H9 (cell line): ENCODE measurements at regions not wholly inside any gene's neighbourhood (a gene's known extent, or its start where the extent isn't known, plus 50 kb on each side); places are given as distances from the start of the nearest gene placed in this dataset.

Source experiments
- DNase-seq: peaks from one replicate; pipeline ENCODE4 v3.0.0-alpha.2; 2017
- H2AFZ ChIP-seq: one replicate; pipeline ENCODE4 v1.6.1; 2013; ENCODE audit warnings: mild to moderate bottlenecking, low read length, control low read depth, moderate library complexity
- H2AK5ac ChIP-seq: 2 replicates; pipeline ENCODE4 v1.6.1; 2013; ENCODE audit warnings: low read length, control low read depth, mixed read lengths; ENCODE audit not compliant: insufficient read length
- H2BK120ac ChIP-seq: one replicate; pipeline ENCODE4 v1.6.1; 2013; ENCODE audit warnings: low read depth, mild to moderate bottlenecking, low read length, control low read depth, inconsistent platforms; ENCODE audit not compliant: poor library complexity, severe bottlenecking
- H2BK12ac ChIP-seq: 2 replicates; pipeline ENCODE4 v1.6.1; 2013; ENCODE audit warnings: low read length, control low read depth, mixed read lengths, low read depth; ENCODE audit not compliant: insufficient read length
- H2BK15ac ChIP-seq: 2 replicates; pipeline ENCODE4 v1.6.1; 2013; ENCODE audit warnings: low read depth, low read length, control low read depth
- H2BK20ac ChIP-seq: one replicate; pipeline ENCODE4 v1.6.1; 2013; ENCODE audit warnings: low read depth, mild to moderate bottlenecking, low read length, control low read depth, inconsistent platforms; ENCODE audit not compliant: poor library complexity, severe bottlenecking
- H2BK5ac ChIP-seq: 2 replicates; pipeline ENCODE4 v1.6.1; 2013; ENCODE audit warnings: low read length, control low read depth, mixed read lengths; ENCODE audit not compliant: insufficient read length
- H3K14ac ChIP-seq: 2 replicates; pipeline ENCODE4 v1.6.1; 2013; ENCODE audit warnings: low read length, control low read depth; ENCODE audit not compliant: insufficient read depth
- H3K18ac ChIP-seq: 2 replicates; pipeline ENCODE4 v1.6.1; 2013; ENCODE audit warnings: low read depth, mild to moderate bottlenecking, mixed read lengths, low read length, control low read depth; ENCODE audit not compliant: insufficient read length
- H3K23ac ChIP-seq: 2 replicates; pipeline ENCODE4 v1.6.1; 2013; ENCODE audit warnings: low read length, control low read depth, mixed read lengths, low read depth; ENCODE audit not compliant: insufficient read length
- H3K23me2 ChIP-seq: 2 replicates; pipeline ENCODE4 v1.6.1; 2013; ENCODE audit warnings: low read depth, mild to moderate bottlenecking, mixed read lengths, low read length, control low read depth; ENCODE audit not compliant: insufficient read length, poor library complexity, severe bottlenecking
- H3K27ac ChIP-seq: 2 replicates; pipeline ENCODE4 v1.5.1; 2013; ENCODE audit warnings: low read length, control low read depth, mixed read lengths, low read depth; ENCODE audit not compliant: insufficient read length
- H3K27me3 ChIP-seq: 2 replicates; pipeline ENCODE4 v1.6.1; 2013; ENCODE audit warnings: low read length, control low read depth, inconsistent platforms; ENCODE audit not compliant: insufficient read depth
- H3K4ac ChIP-seq: 2 replicates; pipeline ENCODE4 v1.6.1; 2013; ENCODE audit warnings: low read depth, mild to moderate bottlenecking, control low read depth, inconsistent platforms, low read length, moderate library complexity
- H3K4me1 ChIP-seq: 2 replicates; pipeline ENCODE4 v1.6.1; 2013; ENCODE audit warnings: low read length, control low read depth, inconsistent platforms; ENCODE audit not compliant: insufficient read depth
- H3K4me2 ChIP-seq: 2 replicates; pipeline ENCODE4 v1.6.1; 2013; ENCODE audit warnings: low read length, control low read depth, mixed read lengths; ENCODE audit not compliant: insufficient read length, insufficient read depth
- H3K56ac ChIP-seq: 2 replicates; pipeline ENCODE4 v1.6.1; 2013; ENCODE audit warnings: low read depth, mild to moderate bottlenecking, mixed read lengths, low read length, control low read depth; ENCODE audit not compliant: insufficient read length
- H3K79me1 ChIP-seq: 2 replicates; pipeline ENCODE4 v1.6.1; 2013; ENCODE audit warnings: low read depth, mild to moderate bottlenecking, moderate library complexity, low read length, control low read depth, inconsistent platforms; ENCODE audit not compliant: insufficient read depth, poor library complexity, severe bottlenecking
- H3K79me2 ChIP-seq: 2 replicates; pipeline ENCODE4 v1.6.1; 2013; ENCODE audit warnings: low read length, control low read depth, inconsistent platforms; ENCODE audit not compliant: insufficient read depth
- H3K9ac ChIP-seq: 2 replicates; pipeline ENCODE4 v1.6.1; 2013; ENCODE audit warnings: low read length, control low read depth, mixed read lengths; ENCODE audit not compliant: insufficient read length; ENCODE audit errors: extremely low read depth
- H3K9me3 ChIP-seq: one replicate; pipeline ENCODE4 v1.6.1; 2013; ENCODE audit warnings: low read depth, low read length, inconsistent platforms; ENCODE audit not compliant: control insufficient read depth
- H3T11ph ChIP-seq: one replicate; pipeline ENCODE4 v1.6.1; 2013; ENCODE audit warnings: mild to moderate bottlenecking, low read length, control low read depth, inconsistent platforms
- H4K20me1 ChIP-seq: one replicate; pipeline ENCODE4 v1.6.1; 2013; ENCODE audit not compliant: control insufficient read depth, insufficient read length, insufficient read depth
- H4K5ac ChIP-seq: 2 replicates; pipeline ENCODE4 v1.6.1; 2013; ENCODE audit warnings: low read depth, mild to moderate bottlenecking, mixed read lengths, low read length, control low read depth; ENCODE audit not compliant: insufficient read length
- H4K8ac ChIP-seq: replicated peaks from 2 replicates; pipeline ENCODE4 v1.6.1; 2013; ENCODE audit warnings: low read length, control low read depth, mixed read lengths, low read depth; ENCODE audit not compliant: insufficient read length
- H4K91ac ChIP-seq: 2 replicates; pipeline ENCODE4 v1.6.1; 2013; ENCODE audit warnings: low read depth, mild to moderate bottlenecking, moderate library complexity, mixed read lengths, low read length, control low read depth; ENCODE audit not compliant: insufficient read length
- H3K27ac Mint-ChIP-seq, 3 experiments: 2 replicates in 2 of 3; 3 replicates in 1 of 3; pipeline ENCODE4 v1.8.0; 2020 to 2021; ENCODE audit warnings: mixed read lengths in 3 of 3, mild to moderate bottlenecking in 1 of 3, moderate library complexity in 1 of 3
- H3K27me3 Mint-ChIP-seq: 2 replicates; pipeline ENCODE4 v1.8.0; 2021; ENCODE audit warnings: low read depth, mild to moderate bottlenecking, moderate library complexity, mixed read lengths
- H3K36me3 Mint-ChIP-seq, 3 experiments: 2 replicates in 2 of 3; 3 replicates in 1 of 3; pipeline ENCODE4 v1.8.0; 2020 to 2021; ENCODE audit warnings: low read depth in 3 of 3, mixed read lengths in 3 of 3; ENCODE audit not compliant: insufficient read depth in 1 of 3
- H3K4me1 Mint-ChIP-seq, 2 experiments: 2 replicates each; pipeline ENCODE4 v1.8.0; 2020; ENCODE audit warnings: mixed read lengths in 2 of 2
- H3K4me3 Mint-ChIP-seq, 2 experiments: 2 replicates in 1 of 2; 3 replicates in 1 of 2; pipeline ENCODE4 v1.8.0; 2020 to 2021; ENCODE audit warnings: mild to moderate bottlenecking in 2 of 2, mixed read lengths in 2 of 2, moderate library complexity in 1 of 2
- H3K9me3 Mint-ChIP-seq, 2 experiments: 2 replicates in 1 of 2; 3 replicates in 1 of 2; pipeline ENCODE4 v1.8.0; 2020; ENCODE audit warnings: mild to moderate bottlenecking in 2 of 2, mixed read lengths in 2 of 2, moderate library complexity in 1 of 2
- WGBS: extraction: QIAGEN DNeasy Blood & Tissue Kit; methylation state at CpG from one replicate; pipeline ENCODE4 v1.1.7; 2013; ENCODE audit warnings: missing lambda C conversion rate, low lambda C conversion rate, mixed read lengths; ENCODE audit not compliant: insufficient read length; ENCODE audit errors: extremely low coverage; 5-methylcytosine and 5-hydroxymethylcytosine counted together
- TF ChIP-seq, protein P1 (sequence below): fragments of 200-600 bp; sonication (generic); conservative IDR thresholded peaks from 3 replicates; pipeline ENCODE4 v1.8.0; 2021; ENCODE audit warnings: antibody characterized with exemption, mild to moderate bottlenecking

- Histone ChIP-seq H3K27ac (no peak overlapping the region), H3K14ac (no peak overlapping the region), H3K79me2 (no peaks in the 10 kb centered on the region), H3K27me3 (no peaks in the 10 kb centered on the region), H2BK12ac (no peak overlapping the region), H2BK20ac (no peak overlapping the region), H3K9me3 (no peaks in the 10 kb centered on the region), H3K4me2 (no peak overlapping the region), H3K4me1 (peaks cover 4% of the 10 kb centered on the region; the same call in 1 of the 2 replicates), H3K56ac (no peak overlapping the region), H4K5ac (no peak overlapping the region), H3K23ac (no peak overlapping the region), H2BK120ac (no peak overlapping the region), H4K8ac (no peak overlapping the region), H2BK15ac (no peak overlapping the region), H2BK5ac (no peak overlapping the region), H3K23me2 (peaks cover 17% of the 10 kb centered on the region), H2AFZ (no peak overlapping the region), H2AK5ac (no peak overlapping the region), H3K4ac (no peak overlapping the region), H3T11ph (no peak overlapping the region), H4K91ac (no peak overlapping the region), H4K20me1 (no peaks in the 10 kb centered on the region), H3K79me1 (no peaks in the 10 kb centered on the region), H3K9ac (no peak overlapping the region), H3K18ac (peak overlapping the region; percentile 42)
- Mint-ChIP-seq H3K27ac (no peak overlapping the region), H3K4me3 (no peak overlapping the region; a peak in 1 of 5 replicates), H3K9me3 (no peaks in the 10 kb centered on the region; a peak in 1 of 5 replicates), H3K4me1 (peaks cover 30 to 35% of the 10 kb centered on the region in 2 experiments), H3K36me3 (no peaks in the 10 kb centered on the region), H3K27me3 (peaks cover 29% of the 10 kb centered on the region)
- DNase-seq, result no peak
- TF ChIP-seq, protein P1, sequence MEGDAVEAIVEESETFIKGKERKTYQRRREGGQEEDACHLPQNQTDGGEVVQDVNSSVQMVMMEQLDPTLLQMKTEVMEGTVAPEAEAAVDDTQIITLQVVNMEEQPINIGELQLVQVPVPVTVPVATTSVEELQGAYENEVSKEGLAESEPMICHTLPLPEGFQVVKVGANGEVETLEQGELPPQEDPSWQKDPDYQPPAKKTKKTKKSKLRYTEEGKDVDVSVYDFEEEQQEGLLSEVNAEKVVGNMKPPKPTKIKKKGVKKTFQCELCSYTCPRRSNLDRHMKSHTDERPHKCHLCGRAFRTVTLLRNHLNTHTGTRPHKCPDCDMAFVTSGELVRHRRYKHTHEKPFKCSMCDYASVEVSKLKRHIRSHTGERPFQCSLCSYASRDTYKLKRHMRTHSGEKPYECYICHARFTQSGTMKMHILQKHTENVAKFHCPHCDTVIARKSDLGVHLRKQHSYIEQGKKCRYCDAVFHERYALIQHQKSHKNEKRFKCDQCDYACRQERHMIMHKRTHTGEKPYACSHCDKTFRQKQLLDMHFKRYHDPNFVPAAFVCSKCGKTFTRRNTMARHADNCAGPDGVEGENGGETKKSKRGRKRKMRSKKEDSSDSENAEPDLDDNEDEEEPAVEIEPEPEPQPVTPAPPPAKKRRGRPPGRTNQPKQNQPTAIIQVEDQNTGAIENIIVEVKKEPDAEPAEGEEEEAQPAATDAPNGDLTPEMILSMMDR, result no peak
- WGBS, result no CpG with 5 or more reads among the region's 9 CpGs
Observed at GRCh38 chr2:118225666-118226065, 137.4 kb downstream of the INSIG2 start.
